B cell (primary cell): ENCODE measurements at regions not wholly inside any gene's neighbourhood (a gene's known extent, or its start where the extent isn't known, plus 50 kb on each side); places are given as distances from the start of the nearest gene placed in this dataset.

ENCODE experiments used
- ATAC-seq: fragments of 200-7000 bp; cut with Tn5 transposase; one replicate; pipeline ENCODE4 v1.10.0; 2021; ENCODE audit warnings: low read depth, mild to moderate bottlenecking, moderate number of reproducible peaks, moderate library complexity
- CTCF ChIA-PET: fragments of 350-600 bp; sonication (Branson Sonifier 250); formaldehyde crosslinking; loops from one replicate; lab custom pipeline; 2021; ENCODE audit warnings: antibody characterized with exemption, inconsistent platforms; lab: Charles Lee
- POLR2A ChIA-PET: fragments of 350-600 bp; sonication (Branson Sonifier 250); formaldehyde crosslinking; loops from one replicate; lab custom pipeline; 2021; ENCODE audit warnings: antibody characterized with exemption; lab: Charles Lee
- DNase-seq: peaks from one replicate; pipeline ENCODE4 v3.0.0; 2013
- H2AFZ ChIP-seq: 2 replicates; pipeline ENCODE4 v1.6.1; 2012; ENCODE audit warnings: mild to moderate bottlenecking, low read depth, low read length; ENCODE audit not compliant: insufficient read depth, poor library complexity, severe bottlenecking
- H3K27ac ChIP-seq, 2 donors: 1 replicate in 1 of 2; 2 replicates in 1 of 2; pipeline ENCODE4 v1.5.1; 2012 to 2013; ENCODE audit warnings: low read length in 2 of 2, mild to moderate bottlenecking in 2 of 2, moderate library complexity in 1 of 2
- H3K27me3 ChIP-seq, 4 experiments: fragments of 200-600 bp in 1 of 4; sonication (generic) in 1 of 4; replicated peaks in 1 of 4; 1 replicate in 2 of 4; 2 replicates in 2 of 4; pipeline versions ENCODE4 v1.6.1 to v1.7.0; 2013 to 2016; ENCODE audit warnings: low read length in 3 of 4, mild to moderate bottlenecking in 2 of 4, mixed read lengths in 1 of 4, moderate library complexity in 1 of 4; ENCODE audit not compliant: insufficient read depth in 4 of 4, control insufficient read depth in 3 of 4; ENCODE audit errors: control extremely low read depth in 1 of 4
- H3K36me3 ChIP-seq, 2 experiments: replicated peaks in 1 of 2; 1 replicate in 1 of 2; 2 replicates in 1 of 2; pipeline versions ENCODE4 v1.6.1 to v1.7.1; 2013; ENCODE audit warnings: low read length in 1 of 2; ENCODE audit not compliant: insufficient read depth in 2 of 2, control insufficient read depth in 1 of 2; ENCODE audit errors: control extremely low read depth in 1 of 2, extremely low read depth in 1 of 2
- H3K4me1 ChIP-seq, 2 donors: fragments of 200-600 bp in 1 of 2; sonication (generic) in 1 of 2; 1 replicate in 1 of 2; 2 replicates in 1 of 2; pipeline versions ENCODE4 v1.5.1 to v1.6.1; 2013 to 2017; ENCODE audit warnings: low read length in 2 of 2; ENCODE audit not compliant: control insufficient read depth in 2 of 2, insufficient read depth in 2 of 2
- H3K4me2 ChIP-seq: replicated peaks from 2 replicates; pipeline ENCODE3; 2012; ENCODE audit warnings: mild to moderate bottlenecking, low read depth, low read length; ENCODE audit not compliant: poor library complexity, severe bottlenecking
- H3K4me3 ChIP-seq, 5 experiments: fragments of 200-600 bp in 1 of 5; sonication (generic) in 1 of 5; 1 replicate in 3 of 5; 2 replicates in 2 of 5; pipeline versions ENCODE4 v1.5.1 to v1.7.0; 2011 to 2016; ENCODE audit warnings: low read length in 4 of 5, mild to moderate bottlenecking in 4 of 5, low read depth in 2 of 5, control low read depth in 1 of 5, moderate library complexity in 1 of 5; ENCODE audit not compliant: insufficient read depth in 1 of 5; ENCODE audit errors: control extremely low read depth in 1 of 5, extremely low read depth in 1 of 5
- H3K79me2 ChIP-seq: fragments of 200-600 bp; sonication (generic); one replicate; pipeline ENCODE4 v1.6.0; 2016; ENCODE audit warnings: low read length; ENCODE audit not compliant: control insufficient read depth, insufficient read depth
- H3K9ac ChIP-seq: fragments of 200-600 bp; sonication (generic); 2 replicates; pipeline ENCODE4 v1.6.1; 2017; ENCODE audit warnings: mild to moderate bottlenecking, low read length, moderate library complexity
- H3K9me3 ChIP-seq, 3 donors: one replicate each; pipeline versions ENCODE4 v1.6.1 to v1.7.1; 2013; ENCODE audit warnings: low read length in 2 of 3; ENCODE audit not compliant: control insufficient read depth in 2 of 3, insufficient read depth in 1 of 3; ENCODE audit errors: control extremely low read depth in 1 of 3
- H4K20me1 ChIP-seq: 2 replicates; pipeline ENCODE4 v1.6.0; 2012; ENCODE audit warnings: mild to moderate bottlenecking, low read length; ENCODE audit not compliant: insufficient read depth, control insufficient read depth, poor library complexity, severe bottlenecking
- H3K27ac Mint-ChIP-seq: one replicate; pipeline ENCODE4 v1.8.0; 2021; ENCODE audit warnings: mixed read lengths
- H3K27me3 Mint-ChIP-seq: one replicate; pipeline ENCODE4 v1.8.0; 2021; ENCODE audit warnings: mixed read lengths
- H3K4me1 Mint-ChIP-seq: one replicate; pipeline ENCODE4 v1.8.0; 2021; ENCODE audit warnings: mixed read lengths
- H3K4me3 Mint-ChIP-seq: one replicate; pipeline ENCODE4 v1.8.0; 2021; ENCODE audit warnings: mixed read lengths
- H3K9me3 Mint-ChIP-seq: one replicate; pipeline ENCODE4 v1.8.0; 2022; ENCODE audit warnings: mixed read lengths; ENCODE audit not compliant: insufficient read depth
- EZH2 ChIP-seq: IDR thresholded peaks from 2 replicates; pipeline ENCODE4 v1.6.1; 2012; ENCODE audit warnings: borderline replicate concordance, low read depth, mild to moderate bottlenecking, moderate library complexity, low read length; ENCODE audit not compliant: insufficient read depth, poor library complexity, severe bottlenecking
- WGBS: methylation state at CpG from one replicate; pipeline ENCODE4 v1.1.5; 2013; ENCODE audit warnings: missing lambda C conversion rate; ENCODE audit not compliant: insufficient coverage; 5-methylcytosine and 5-hydroxymethylcytosine counted together
- intact Hi-C: fragments of 100-400 bp; cut with micrococcal nuclease; formaldehyde crosslinking; loops from one replicate; pipeline ENCODE4 v1.10.0; 2022
- TF ChIP-seq, protein P1 (sequence below): fragments of 200-600 bp; IDR thresholded peaks from one replicate; pipeline ENCODE4 v1.8.0; 2022; ENCODE audit warnings: antibody characterized with exemption, mild to moderate bottlenecking

DNA sequence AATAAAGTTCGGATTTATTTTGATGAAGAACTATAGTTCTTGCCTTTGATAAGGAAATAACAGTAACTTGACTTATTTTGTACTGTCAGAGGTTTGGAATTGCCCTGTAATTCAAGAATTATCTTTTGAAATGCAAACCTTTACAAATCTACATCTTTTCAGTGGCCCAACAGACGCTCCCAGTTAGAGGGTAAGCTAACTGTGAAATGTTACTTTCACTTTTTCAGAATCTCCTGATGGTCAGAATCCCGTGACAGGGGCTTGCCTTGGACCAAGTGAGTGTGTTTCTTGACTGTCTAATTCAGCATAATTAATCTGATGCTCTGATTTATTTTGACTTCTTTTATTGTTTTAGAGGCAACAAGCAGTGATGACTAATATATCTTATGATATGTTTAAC lies 262.5 kb downstream of the PLOD2 start:
- Histone ChIP-seq H3K9me3 (peaks cover 0 to 1% (median 0%) of the 10 kb centered on the region in 3 donors), H3K4me2 (no peak overlapping the region), H3K4me3 (no peak overlapping the region), H3K27ac (no peak overlapping the region), H3K27me3 (no peaks in the 10 kb centered on the region), H3K36me3 (no peaks in the 10 kb centered on the region), H2AFZ (no peak overlapping the region), H3K4me1 (no peaks in the 10 kb centered on the region), H3K9ac (no peak overlapping the region), H3K79me2 (no peaks in the 10 kb centered on the region), H4K20me1 (no peaks in the 10 kb centered on the region)
- H3K9me3 Mint-ChIP-seq, result no peaks in the 10 kb centered on the region
- H3K4me3 Mint-ChIP-seq, result no peak overlapping the region
- intact Hi-C loops, result no loop called here
- DNase-seq (no peak), ATAC-seq (no peak)
- WGBS, result no CpG with 5 or more reads among the region's 3 CpGs
- no peak overlapping the region for H3K27ac Mint-ChIP-seq
- ChIA-PET CTCF (no interaction called here), POLR2A (no interaction called here)
- no peaks in the 10 kb centered on the region for H3K4me1 Mint-ChIP-seq
- H3K27me3 Mint-ChIP-seq, result no peaks in the 10 kb centered on the region
- no peak for TF ChIP-seq EZH2
- TF ChIP-seq, protein P1, sequence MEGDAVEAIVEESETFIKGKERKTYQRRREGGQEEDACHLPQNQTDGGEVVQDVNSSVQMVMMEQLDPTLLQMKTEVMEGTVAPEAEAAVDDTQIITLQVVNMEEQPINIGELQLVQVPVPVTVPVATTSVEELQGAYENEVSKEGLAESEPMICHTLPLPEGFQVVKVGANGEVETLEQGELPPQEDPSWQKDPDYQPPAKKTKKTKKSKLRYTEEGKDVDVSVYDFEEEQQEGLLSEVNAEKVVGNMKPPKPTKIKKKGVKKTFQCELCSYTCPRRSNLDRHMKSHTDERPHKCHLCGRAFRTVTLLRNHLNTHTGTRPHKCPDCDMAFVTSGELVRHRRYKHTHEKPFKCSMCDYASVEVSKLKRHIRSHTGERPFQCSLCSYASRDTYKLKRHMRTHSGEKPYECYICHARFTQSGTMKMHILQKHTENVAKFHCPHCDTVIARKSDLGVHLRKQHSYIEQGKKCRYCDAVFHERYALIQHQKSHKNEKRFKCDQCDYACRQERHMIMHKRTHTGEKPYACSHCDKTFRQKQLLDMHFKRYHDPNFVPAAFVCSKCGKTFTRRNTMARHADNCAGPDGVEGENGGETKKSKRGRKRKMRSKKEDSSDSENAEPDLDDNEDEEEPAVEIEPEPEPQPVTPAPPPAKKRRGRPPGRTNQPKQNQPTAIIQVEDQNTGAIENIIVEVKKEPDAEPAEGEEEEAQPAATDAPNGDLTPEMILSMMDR, result no peak

DNA sequence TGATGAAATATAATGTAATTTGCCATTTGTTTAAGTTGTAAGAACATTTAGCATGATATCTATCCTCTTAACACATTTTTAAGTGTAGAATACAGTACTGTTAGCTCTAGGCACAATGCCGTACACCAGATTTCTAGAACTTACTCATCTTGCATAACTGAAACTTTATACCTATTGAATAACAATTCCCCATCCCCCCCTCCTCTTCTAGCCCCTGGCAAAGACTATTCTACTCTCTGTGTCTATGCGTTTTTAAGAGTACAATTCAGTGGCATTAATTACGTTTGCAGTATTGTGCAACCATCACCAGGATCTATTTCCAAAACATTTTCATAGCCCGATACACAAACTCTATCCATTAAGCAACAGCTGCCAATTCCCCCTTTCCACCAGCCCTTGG lies 261.7 kb downstream of the PLOD2 start:
- ChIA-PET CTCF (no interaction called here), POLR2A (no interaction called here)
- Mint-ChIP-seq H3K4me1 (no peaks in the 10 kb centered on the region), H3K9me3 (no peaks in the 10 kb centered on the region), H3K4me3 (no peak overlapping the region), H3K27me3 (no peaks in the 10 kb centered on the region), H3K27ac (no peak overlapping the region)
- Histone ChIP-seq H3K27me3 (no peaks in the 10 kb centered on the region), H3K36me3 (no peaks in the 10 kb centered on the region), H3K79me2 (no peaks in the 10 kb centered on the region), H3K27ac (no peak overlapping the region), H3K4me1 (no peaks in the 10 kb centered on the region), H2AFZ (no peak overlapping the region), H4K20me1 (no peaks in the 10 kb centered on the region), H3K4me3 (no peak overlapping the region), H3K4me2 (no peak overlapping the region), H3K9me3 (peaks cover 0 to 7% (median 0%) of the 10 kb centered on the region in 3 donors), H3K9ac (no peak overlapping the region)
- 58% methylated on average over 3 of the region's 4 CpGs for WGBS
- DNase-seq (no peak), ATAC-seq (no peak)
- TF ChIP-seq, protein P1, result no peak
- TF ChIP-seq EZH2, result no peak
- intact Hi-C loops, result no loop called here
